ENCODE measurements at regions not wholly inside any gene's neighbourhood (a gene's known extent, or its start where the extent isn't known, plus 50 kb on each side); places are given as distances from the start of the nearest gene placed in this dataset.

DNA sequence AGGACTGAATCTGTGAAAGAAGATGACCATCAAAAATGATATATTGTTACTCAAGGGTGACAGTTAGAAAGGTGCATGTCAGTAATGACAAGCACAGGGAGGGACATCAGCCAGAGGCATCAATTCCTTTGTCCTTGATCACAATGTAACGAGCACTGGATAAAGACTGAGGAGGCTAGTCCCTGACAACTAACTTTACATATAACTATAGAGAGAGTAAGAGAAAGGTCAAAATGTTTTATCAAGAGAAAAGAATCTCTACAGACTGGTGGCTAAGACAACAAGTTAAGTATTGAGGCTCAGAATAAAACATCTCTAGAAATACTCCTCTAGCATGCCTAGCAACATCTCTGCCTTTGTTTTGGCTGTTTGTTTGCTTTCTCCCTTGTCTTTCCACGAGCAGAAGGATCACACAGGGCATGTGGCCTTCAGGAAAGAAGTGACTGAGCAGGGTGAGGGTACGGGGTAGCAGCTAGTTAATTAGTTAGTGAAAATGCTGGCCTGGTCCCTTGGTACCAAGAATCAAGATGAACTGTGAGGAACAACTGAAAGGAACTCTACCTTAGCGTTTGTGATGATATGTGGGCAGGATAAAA lies 724.1 kb upstream of the MEF2C start:
- no peak overlapping the region for H2AFZ ChIP-seq
- DNase-seq (ENCODE audit: low spot score) = no peak
- H3K27ac ChIP-seq = no peak overlapping the region
- no peak overlapping the region for H3K4me3 ChIP-seq
- H3K27me3 ChIP-seq = no peaks in the 10 kb centered on the region
- TF ChIP-seq, protein P1, sequence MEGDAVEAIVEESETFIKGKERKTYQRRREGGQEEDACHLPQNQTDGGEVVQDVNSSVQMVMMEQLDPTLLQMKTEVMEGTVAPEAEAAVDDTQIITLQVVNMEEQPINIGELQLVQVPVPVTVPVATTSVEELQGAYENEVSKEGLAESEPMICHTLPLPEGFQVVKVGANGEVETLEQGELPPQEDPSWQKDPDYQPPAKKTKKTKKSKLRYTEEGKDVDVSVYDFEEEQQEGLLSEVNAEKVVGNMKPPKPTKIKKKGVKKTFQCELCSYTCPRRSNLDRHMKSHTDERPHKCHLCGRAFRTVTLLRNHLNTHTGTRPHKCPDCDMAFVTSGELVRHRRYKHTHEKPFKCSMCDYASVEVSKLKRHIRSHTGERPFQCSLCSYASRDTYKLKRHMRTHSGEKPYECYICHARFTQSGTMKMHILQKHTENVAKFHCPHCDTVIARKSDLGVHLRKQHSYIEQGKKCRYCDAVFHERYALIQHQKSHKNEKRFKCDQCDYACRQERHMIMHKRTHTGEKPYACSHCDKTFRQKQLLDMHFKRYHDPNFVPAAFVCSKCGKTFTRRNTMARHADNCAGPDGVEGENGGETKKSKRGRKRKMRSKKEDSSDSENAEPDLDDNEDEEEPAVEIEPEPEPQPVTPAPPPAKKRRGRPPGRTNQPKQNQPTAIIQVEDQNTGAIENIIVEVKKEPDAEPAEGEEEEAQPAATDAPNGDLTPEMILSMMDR (IDR thresholded peaks at IDR 0.05; ENCODE audit: poor library complexity) = no peak
- H3K79me2 ChIP-seq = no peaks in the 10 kb centered on the region
- H3K4me2 ChIP-seq = no peak overlapping the region
- H4K20me1 ChIP-seq (ENCODE audit: insufficient read depth, poor library complexity, severe bottlenecking) = no peaks in the 10 kb centered on the region
- 63% methylated on average over 4 of the region's 4 CpGs for WGBS (ENCODE audit: low lambda C conversion rate, missing lambda C conversion rate)
- H3K4me1 ChIP-seq (ENCODE audit: insufficient read depth) = no peaks in the 10 kb centered on the region
- H3K9me2 ChIP-seq (replicated peaks; ENCODE audit: insufficient read depth) = no peaks in the 10 kb centered on the region
- no peaks in the 10 kb centered on the region for H3K36me3 ChIP-seq (replicated peaks; ENCODE audit: insufficient read depth, low read depth)
- H3K9me3 ChIP-seq (ENCODE audit: low read depth) = no peaks in the 10 kb centered on the region

DNA sequence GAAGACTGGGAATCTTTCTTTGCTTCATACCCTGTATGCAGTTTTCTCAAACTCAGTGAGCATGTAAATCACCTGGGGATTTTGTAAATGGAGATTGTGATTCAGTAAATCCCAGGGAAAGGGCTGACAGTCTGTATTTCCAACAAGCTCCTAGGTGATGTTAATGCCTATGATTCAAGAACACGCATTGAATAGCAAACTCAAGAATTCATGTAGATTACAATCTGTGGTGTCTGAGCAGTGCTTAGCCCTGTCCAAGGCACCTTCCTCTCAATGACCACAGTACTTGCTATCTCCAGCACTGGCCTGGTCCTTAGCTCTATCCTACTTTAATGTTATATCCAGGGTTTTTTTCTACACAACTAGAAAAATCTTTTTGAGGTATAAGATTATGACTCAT lies 721.4 kb upstream of the MEF2C start:
- TF ChIP-seq EZH2phosphoT487 (IDR thresholded peaks at IDR 0.05; ENCODE audit: low read depth, severe bottlenecking, unreplicated experiment) (no peak), EZH2 (IDR thresholded peaks at IDR 0.05; ENCODE audit: borderline replicate concordance) (no peak)
- TF ChIP-seq, protein P1 (IDR thresholded peaks at IDR 0.05; ENCODE audit: poor library complexity) = no peak
- H3K4me3 ChIP-seq = no peak overlapping the region
- H3K27me3 ChIP-seq = no peaks in the 10 kb centered on the region
- no peaks in the 10 kb centered on the region for H4K20me1 ChIP-seq (ENCODE audit: insufficient read depth, poor library complexity, severe bottlenecking)
- no peak for DNase-seq (ENCODE audit: low spot score)
- H2AFZ ChIP-seq = no peak overlapping the region
- H3K4me1 ChIP-seq (ENCODE audit: insufficient read depth) = no peaks in the 10 kb centered on the region
- 52% methylated on average over 1 of the region's 1 CpG for WGBS (ENCODE audit: low lambda C conversion rate, missing lambda C conversion rate)
- H3K9me2 ChIP-seq (replicated peaks; ENCODE audit: insufficient read depth) = no peaks in the 10 kb centered on the region
- H3K36me3 ChIP-seq (replicated peaks; ENCODE audit: insufficient read depth, low read depth) = no peaks in the 10 kb centered on the region
- no peaks in the 10 kb centered on the region for H3K9me3 ChIP-seq (ENCODE audit: low read depth)
- no peak overlapping the region for H3K4me2 ChIP-seq
- H3K79me2 ChIP-seq = no peaks in the 10 kb centered on the region
- no peak overlapping the region for H3K27ac ChIP-seq

- Histone ChIP-seq H3K27me3 (no peaks in the 10 kb centered on the region), H2AFZ (no peak overlapping the region), H3K9me3 (ENCODE audit: low read depth) (no peaks in the 10 kb centered on the region), H3K4me2 (no peak overlapping the region), H3K27ac (no peak overlapping the region), H3K36me3 (replicated peaks; ENCODE audit: insufficient read depth, low read depth) (no peaks in the 10 kb centered on the region), H4K20me1 (ENCODE audit: insufficient read depth, poor library complexity, severe bottlenecking) (no peaks in the 10 kb centered on the region), H3K4me3 (no peak overlapping the region), H3K4me1 (ENCODE audit: insufficient read depth) (no peaks in the 10 kb centered on the region), H3K79me2 (no peaks in the 10 kb centered on the region), H3K9me2 (replicated peaks; ENCODE audit: insufficient read depth) (no peaks in the 10 kb centered on the region)
- TF ChIP-seq EZH2phosphoT487 (IDR thresholded peaks at IDR 0.05; ENCODE audit: low read depth, severe bottlenecking, unreplicated experiment) = no peak
- TF ChIP-seq, protein P1 (IDR thresholded peaks at IDR 0.05; ENCODE audit: poor library complexity) = no peak
- TF ChIP-seq EZH2 (IDR thresholded peaks at IDR 0.05; ENCODE audit: borderline replicate concordance) = no peak
- DNase-seq (ENCODE audit: low spot score) = no peak
- WGBS (ENCODE audit: low lambda C conversion rate, missing lambda C conversion rate) = 94% methylated on average over 12 of the region's 12 CpGs
Measured at GRCh38 chr5:89601880-89602279, 718.9 kb upstream of the MEF2C start.

- no peaks in the 10 kb centered on the region for H4K20me1 ChIP-seq (ENCODE audit: insufficient read depth, poor library complexity, severe bottlenecking)
- no peaks in the 10 kb centered on the region for H3K9me3 ChIP-seq (ENCODE audit: low read depth)
- WGBS (ENCODE audit: low lambda C conversion rate, missing lambda C conversion rate) = 86% methylated on average over 1 of the region's 1 CpG
- H2AFZ ChIP-seq = no peak overlapping the region
- no peaks in the 10 kb centered on the region for H3K9me2 ChIP-seq (replicated peaks; ENCODE audit: insufficient read depth)
- TF ChIP-seq EZH2phosphoT487 (IDR thresholded peaks at IDR 0.05; ENCODE audit: low read depth, severe bottlenecking, unreplicated experiment) (no peak), EZH2 (IDR thresholded peaks at IDR 0.05; ENCODE audit: borderline replicate concordance) (no peak)
- H3K4me2 ChIP-seq = no peak overlapping the region
- no peaks in the 10 kb centered on the region for H3K79me2 ChIP-seq
- no peak for DNase-seq (ENCODE audit: low spot score)
- no peak overlapping the region for H3K4me3 ChIP-seq
- no peaks in the 10 kb centered on the region for H3K4me1 ChIP-seq (ENCODE audit: insufficient read depth)
- no peak overlapping the region for H3K27ac ChIP-seq
- H3K27me3 ChIP-seq = no peaks in the 10 kb centered on the region
- no peaks in the 10 kb centered on the region for H3K36me3 ChIP-seq (replicated peaks; ENCODE audit: insufficient read depth, low read depth)
Measured at GRCh38 chr5:89597878-89598277, 714.9 kb upstream of the MEF2C start.
